MM.1S (cell line): ENCODE measurements at regions not wholly inside any gene's neighbourhood (a gene's known extent, or its start where the extent isn't known, plus 50 kb on each side); places are given as distances from the start of the nearest gene placed in this dataset.

Experiments used
- DNase-seq: peaks from one replicate; pipeline ENCODE4 v3.0.0-alpha.2; 2015
- H2AFZ ChIP-seq: fragments of 300-600 bp; sonication (generic); 2 replicates; pipeline ENCODE4 v1.6.0; 2016; ENCODE audit warnings: antibody characterized with exemption, low read length
- H3F3A ChIP-seq: fragments of 300-600 bp; sonication (generic); 2 replicates; pipeline ENCODE4 v1.6.1; 2016; ENCODE audit warnings: mild to moderate bottlenecking, antibody characterized with exemption, low read length, moderate library complexity, mixed read lengths; ENCODE audit not compliant: insufficient read depth
- H3K27ac ChIP-seq: fragments of 300-600 bp; sonication (generic); 2 replicates; pipeline ENCODE4 v1.5.1; 2016; ENCODE audit warnings: mild to moderate bottlenecking, low read length
- H3K27me3 ChIP-seq: fragments of 300-600 bp; sonication (generic); replicated peaks from 2 replicates; pipeline ENCODE4 v1.6.0; 2016; ENCODE audit warnings: low read length; ENCODE audit not compliant: insufficient read depth
- H3K36me3 ChIP-seq: fragments of 300-600 bp; sonication (generic); replicated peaks from 2 replicates; pipeline ENCODE4 v1.6.1; 2016; ENCODE audit warnings: mild to moderate bottlenecking, low read length, mixed read lengths; ENCODE audit not compliant: insufficient read depth
- H3K4me1 ChIP-seq: fragments of 300-600 bp; sonication (generic); 2 replicates; pipeline ENCODE4 v1.6.1; 2016; ENCODE audit warnings: low read length, mixed read lengths
- H3K4me2 ChIP-seq: fragments of 300-600 bp; sonication (generic); 2 replicates; pipeline ENCODE4 v1.6.0; 2016; ENCODE audit warnings: low read depth, low read length
- H3K4me3 ChIP-seq: fragments of 300-600 bp; sonication (generic); 2 replicates; pipeline ENCODE4 v1.5.1; 2016; ENCODE audit warnings: low read length, mixed read lengths
- H3K79me2 ChIP-seq: fragments of 300-600 bp; sonication (generic); 2 replicates; pipeline ENCODE4 v1.6.1; 2016; ENCODE audit warnings: mixed run types, low read length, mixed read lengths
- H3K9ac ChIP-seq: fragments of 300-600 bp; sonication (generic); 2 replicates; pipeline ENCODE4 v1.6.1; 2016; ENCODE audit warnings: low read length, mixed read lengths
- H3K9me2 ChIP-seq: fragments of 300-600 bp; sonication (generic); replicated peaks from 2 replicates; pipeline ENCODE4 v1.6.1; 2016; ENCODE audit warnings: mild to moderate bottlenecking, low read length, mixed read lengths; ENCODE audit not compliant: insufficient read depth
- H3K9me3 ChIP-seq: fragments of 300-600 bp; sonication (generic); replicated peaks from 2 replicates; pipeline ENCODE4 v1.6.1; 2016; ENCODE audit warnings: mild to moderate bottlenecking, low read length, mixed read lengths; ENCODE audit not compliant: insufficient read depth
- H4K20me1 ChIP-seq: fragments of 300-600 bp; sonication (generic); 2 replicates; pipeline ENCODE4 v1.6.1; 2016; ENCODE audit warnings: mild to moderate bottlenecking, low read length, moderate library complexity, mixed read lengths; ENCODE audit not compliant: insufficient read depth
- EZH2 ChIP-seq: fragments of 300-600 bp; sonication (generic); optimal IDR thresholded peaks from 2 replicates; pipeline ENCODE3; 2017; ENCODE audit warnings: low read depth, mild to moderate bottlenecking, antibody characterized with exemption, low read length, mixed read lengths
- EZH2phosphoT487 ChIP-seq: fragments of 300-600 bp; sonication (generic); IDR thresholded peaks from 2 replicates; pipeline ENCODE4 v1.6.1; 2018; ENCODE audit warnings: antibody characterized with exemption, low read length
- TF ChIP-seq, protein P1 (sequence below): fragments of 300-600 bp; sonication (generic); IDR thresholded peaks from 2 replicates; pipeline ENCODE4 v1.5.1; 2016; ENCODE audit warnings: antibody characterized with exemption, low read length, mixed read lengths

DNA sequence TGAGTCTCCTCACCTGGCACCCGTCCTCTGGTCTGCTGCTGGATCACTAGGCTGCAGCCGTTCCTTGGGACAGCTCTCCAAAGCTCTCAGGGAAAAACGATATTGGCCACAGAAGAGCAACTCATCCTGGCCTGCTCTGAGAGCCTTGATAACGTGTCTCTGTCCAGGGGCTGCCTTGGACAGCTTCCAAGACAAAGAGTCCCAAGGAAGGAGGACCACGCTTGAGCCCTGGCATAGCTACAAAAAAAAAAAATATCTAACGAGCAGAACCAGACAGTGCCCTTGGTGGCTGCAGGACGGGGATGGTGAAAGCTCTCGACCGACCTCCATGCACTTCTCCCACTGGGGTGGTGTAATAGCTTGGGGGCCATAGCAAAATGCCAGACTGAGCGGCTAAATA lies 589.6 kb downstream of the NPHP4 start:
- TF ChIP-seq, protein P1, sequence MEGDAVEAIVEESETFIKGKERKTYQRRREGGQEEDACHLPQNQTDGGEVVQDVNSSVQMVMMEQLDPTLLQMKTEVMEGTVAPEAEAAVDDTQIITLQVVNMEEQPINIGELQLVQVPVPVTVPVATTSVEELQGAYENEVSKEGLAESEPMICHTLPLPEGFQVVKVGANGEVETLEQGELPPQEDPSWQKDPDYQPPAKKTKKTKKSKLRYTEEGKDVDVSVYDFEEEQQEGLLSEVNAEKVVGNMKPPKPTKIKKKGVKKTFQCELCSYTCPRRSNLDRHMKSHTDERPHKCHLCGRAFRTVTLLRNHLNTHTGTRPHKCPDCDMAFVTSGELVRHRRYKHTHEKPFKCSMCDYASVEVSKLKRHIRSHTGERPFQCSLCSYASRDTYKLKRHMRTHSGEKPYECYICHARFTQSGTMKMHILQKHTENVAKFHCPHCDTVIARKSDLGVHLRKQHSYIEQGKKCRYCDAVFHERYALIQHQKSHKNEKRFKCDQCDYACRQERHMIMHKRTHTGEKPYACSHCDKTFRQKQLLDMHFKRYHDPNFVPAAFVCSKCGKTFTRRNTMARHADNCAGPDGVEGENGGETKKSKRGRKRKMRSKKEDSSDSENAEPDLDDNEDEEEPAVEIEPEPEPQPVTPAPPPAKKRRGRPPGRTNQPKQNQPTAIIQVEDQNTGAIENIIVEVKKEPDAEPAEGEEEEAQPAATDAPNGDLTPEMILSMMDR, result no peak
- TF ChIP-seq EZH2phosphoT487 (no peak), EZH2 (no peak)
- Histone ChIP-seq H3K4me1 (no peaks in the 10 kb centered on the region), H4K20me1 (no peaks in the 10 kb centered on the region), H3K9ac (no peak overlapping the region), H3K4me2 (no peak overlapping the region), H2AFZ (no peak overlapping the region), H3K27me3 (peaks cover 51% of the 10 kb centered on the region), H3K9me3 (no peaks in the 10 kb centered on the region), H3K36me3 (no peaks in the 10 kb centered on the region), H3F3A (no peaks in the 10 kb centered on the region), H3K27ac (no peak overlapping the region), H3K4me3 (no peak overlapping the region), H3K79me2 (no peaks in the 10 kb centered on the region), H3K9me2 (no peaks in the 10 kb centered on the region)
- DNase-seq, result no peak

- DNase-seq, result no peak
- H3K4me3 ChIP-seq, result no peak overlapping the region
- no peaks in the 10 kb centered on the region for H3K9me2 ChIP-seq
- no peak overlapping the region for H3K27ac ChIP-seq
- no peak overlapping the region for H2AFZ ChIP-seq
- no peak for TF ChIP-seq EZH2phosphoT487
- no peak for TF ChIP-seq EZH2
- TF ChIP-seq, protein P1, result no peak
- no peak overlapping the region for H3K9ac ChIP-seq
- H4K20me1 ChIP-seq, result no peaks in the 10 kb centered on the region
- no peaks in the 10 kb centered on the region for H3K4me1 ChIP-seq
- H3K79me2 ChIP-seq, result no peaks in the 10 kb centered on the region
- H3F3A ChIP-seq, result no peaks in the 10 kb centered on the region
- no peaks in the 10 kb centered on the region for H3K36me3 ChIP-seq
- no peak overlapping the region for H3K4me2 ChIP-seq
- H3K9me3 ChIP-seq, result no peaks in the 10 kb centered on the region
- peaks cover 68% of the 10 kb centered on the region for H3K27me3 ChIP-seq
These were observed 592.5 kb downstream of the NPHP4 start for GRCh38 chr1:5399771-5400170.

- Histone ChIP-seq H4K20me1 (no peaks in the 10 kb centered on the region), H3K36me3 (no peaks in the 10 kb centered on the region), H3K4me1 (no peaks in the 10 kb centered on the region), H3K9me2 (no peaks in the 10 kb centered on the region), H3K9me3 (no peaks in the 10 kb centered on the region), H3K79me2 (no peaks in the 10 kb centered on the region), H3F3A (no peaks in the 10 kb centered on the region), H3K27ac (no peak overlapping the region), H3K4me2 (no peak overlapping the region), H2AFZ (no peak overlapping the region), H3K4me3 (no peak overlapping the region), H3K27me3 (peaks cover 84% of the 10 kb centered on the region), H3K9ac (no peak overlapping the region)
- no peak for DNase-seq
- TF ChIP-seq EZH2phosphoT487 (no peak), EZH2 (no peak)
- TF ChIP-seq, protein P1, result no peak
These were observed 595.6 kb downstream of the NPHP4 start for GRCh38 chr1:5396593-5396992.
